ENCODE measurements at regions not wholly inside any gene's neighbourhood (a gene's known extent, or its start where the extent isn't known, plus 50 kb on each side); places are given as distances from the start of the nearest gene placed in this dataset.
"Not testable (repeated sequence)": the region's sequence is repeated elsewhere in the genome, so short reads cannot be mapped to it uniquely, and the experiment has no call there.

- H3K27me3 ChIP-seq (ENCODE audit: control insufficient read depth, extremely low read depth, insufficient read depth, low read length), result no peaks in the 10 kb centered on the region
- no peak overlapping the region for H2AFZ ChIP-seq (ENCODE audit: control insufficient read depth, low read length)
- H3K79me2 ChIP-seq (ENCODE audit: control insufficient read depth, insufficient read depth, low read length), result no peaks in the 10 kb centered on the region
- no peaks in the 10 kb centered on the region for H3K9me1 ChIP-seq (ENCODE audit: control insufficient read depth, extremely low read depth, insufficient read depth, low read length)
- H3K27ac ChIP-seq (ENCODE audit: control insufficient read depth, insufficient read depth, low read length), result no peak overlapping the region
- TF ChIP-seq CTCF (optimal IDR thresholded peaks at IDR 0.05 in 1 of 3, IDR thresholded peaks at IDR 0.05 in 1 of 3, conservative IDR thresholded peaks at IDR 0.05 in 1 of 3; ENCODE audit: extremely low read depth in 1 of 3, insufficient read depth in 2 of 3, low read length in 3 of 3) (no peak), EZH2 (IDR thresholded peaks at IDR 0.05; ENCODE audit: low read length) (no peak)
- dilution Hi-C loops (cut with MboI; ENCODE audit: extremely low pct_ligation_motif_present, low sequenced_read_pairs), result no loop called here
- H3K9me3 ChIP-seq (ENCODE audit: control insufficient read depth, low read depth, low read length), result no peaks in the 10 kb centered on the region
- FAIRE-seq, result no peak
- no peak overlapping the region for H3K4me2 ChIP-seq (ENCODE audit: control insufficient read depth, extremely low read depth, insufficient read depth, low read depth, low read length)
- peaks cover 10% of the 10 kb centered on the region for H3K4me1 ChIP-seq (ENCODE audit: control insufficient read depth, extremely low read depth, insufficient read depth, low read length)
- DNase-seq (ENCODE audit: low read depth, low spot score), result no peak
- no peaks in the 10 kb centered on the region for H3K36me3 ChIP-seq (ENCODE audit: control insufficient read depth in 2 of 2, extremely low read depth in 1 of 2, insufficient read depth in 2 of 2, low read length in 2 of 2)
- no peak overlapping the region for H3K4me3 ChIP-seq (ENCODE audit: control insufficient read depth in 2 of 3, extremely low read depth in 1 of 3, insufficient read depth in 2 of 3, low read depth in 1 of 3, low read length in 3 of 3)
- H4K20me1 ChIP-seq (ENCODE audit: control insufficient read depth, extremely low read depth, insufficient read depth, low read length), result no peaks in the 10 kb centered on the region
- H3K9ac ChIP-seq (ENCODE audit: control insufficient read depth, extremely low read depth, insufficient read depth, low read length), result no peak overlapping the region
Observed at GRCh38 chr9:38518826-38519225, 94.6 kb upstream of the IGFBPL1 start.

- H3K9me1 ChIP-seq (ENCODE audit: control insufficient read depth, extremely low read depth, insufficient read depth, low read length); H3K4me3 ChIP-seq (ENCODE audit: control insufficient read depth in 2 of 3, extremely low read depth in 1 of 3, insufficient read depth in 2 of 3, low read depth in 1 of 3, low read length in 3 of 3); H3K27me3 ChIP-seq (ENCODE audit: control insufficient read depth, extremely low read depth, insufficient read depth, low read length); H3K79me2 ChIP-seq (ENCODE audit: control insufficient read depth, insufficient read depth, low read length); H3K36me3 ChIP-seq (ENCODE audit: control insufficient read depth in 2 of 2, extremely low read depth in 1 of 2, insufficient read depth in 2 of 2, low read length in 2 of 2); H2AFZ ChIP-seq (ENCODE audit: control insufficient read depth, low read length); H3K4me1 ChIP-seq (ENCODE audit: control insufficient read depth, extremely low read depth, insufficient read depth, low read length); dilution Hi-C loops (cut with MboI; ENCODE audit: extremely low pct_ligation_motif_present, low sequenced_read_pairs); H3K9me3 ChIP-seq (ENCODE audit: control insufficient read depth, low read depth, low read length); H3K9ac ChIP-seq (ENCODE audit: control insufficient read depth, extremely low read depth, insufficient read depth, low read length); H4K20me1 ChIP-seq (ENCODE audit: control insufficient read depth, extremely low read depth, insufficient read depth, low read length): not testable (repeated sequence)
- peak; percentile 100 for FAIRE-seq
- peak; percentile 28 for DNase-seq (ENCODE audit: low read depth, low spot score)
- H3K4me2 ChIP-seq (ENCODE audit: control insufficient read depth, extremely low read depth, insufficient read depth, low read depth, low read length), result peak overlapping the region; percentile 67
- H3K27ac ChIP-seq (ENCODE audit: control insufficient read depth, insufficient read depth, low read length), result peak overlapping the region; percentile 58
Observed at GRCh38 chr9:38516273-38516672, 92.0 kb upstream of the IGFBPL1 start.

DNA sequence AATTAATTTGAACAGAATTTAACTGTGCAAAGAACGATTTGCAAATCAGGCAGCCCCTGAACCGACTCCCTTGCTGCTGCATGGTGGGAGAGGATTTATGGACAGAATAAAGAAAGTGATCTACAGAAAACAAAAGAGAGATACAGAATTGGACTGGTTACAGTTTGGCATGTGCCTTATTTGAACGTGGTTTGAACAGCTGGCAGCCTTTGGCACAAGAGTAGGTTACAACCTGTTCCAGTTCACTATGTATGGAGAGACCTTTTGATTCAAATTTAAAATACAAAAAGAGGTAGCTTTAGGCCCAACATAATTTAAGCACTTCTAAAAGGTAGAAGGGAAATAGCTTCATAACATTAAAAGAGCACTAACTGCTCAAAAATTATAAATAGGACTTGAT lies 90.8 kb upstream of the IGFBPL1 start:
- not testable (repeated sequence) for H2AFZ ChIP-seq (ENCODE audit: control insufficient read depth, low read length)

GRCh38 chr9:38510340-38510739 lies 86.1 kb upstream of the IGFBPL1 start:
- H3K27ac ChIP-seq (ENCODE audit: control insufficient read depth, insufficient read depth, low read length); H3K36me3 ChIP-seq (ENCODE audit: control insufficient read depth in 2 of 2, extremely low read depth in 1 of 2, insufficient read depth in 2 of 2, low read length in 2 of 2); H3K79me2 ChIP-seq (ENCODE audit: control insufficient read depth, insufficient read depth, low read length); H3K9me1 ChIP-seq (ENCODE audit: control insufficient read depth, extremely low read depth, insufficient read depth, low read length); H2AFZ ChIP-seq (ENCODE audit: control insufficient read depth, low read length); H3K9ac ChIP-seq (ENCODE audit: control insufficient read depth, extremely low read depth, insufficient read depth, low read length); H3K4me2 ChIP-seq (ENCODE audit: control insufficient read depth, extremely low read depth, insufficient read depth, low read depth, low read length); H3K4me3 ChIP-seq (ENCODE audit: control insufficient read depth in 2 of 3, extremely low read depth in 1 of 3, insufficient read depth in 2 of 3, low read depth in 1 of 3, low read length in 3 of 3); dilution Hi-C loops (cut with MboI; ENCODE audit: extremely low pct_ligation_motif_present, low sequenced_read_pairs); DNase-seq (ENCODE audit: low read depth, low spot score); H4K20me1 ChIP-seq (ENCODE audit: control insufficient read depth, extremely low read depth, insufficient read depth, low read length); H3K27me3 ChIP-seq (ENCODE audit: control insufficient read depth, extremely low read depth, insufficient read depth, low read length); H3K9me3 ChIP-seq (ENCODE audit: control insufficient read depth, low read depth, low read length); H3K4me1 ChIP-seq (ENCODE audit: control insufficient read depth, extremely low read depth, insufficient read depth, low read length): not testable (repeated sequence)
- peak; percentile 83 for FAIRE-seq

More for the DNA sequence above, 90.8 kb upstream of the IGFBPL1 start:
- H3K9ac ChIP-seq (ENCODE audit: control insufficient read depth, extremely low read depth, insufficient read depth, low read length); H4K20me1 ChIP-seq (ENCODE audit: control insufficient read depth, extremely low read depth, insufficient read depth, low read length); H3K9me3 ChIP-seq (ENCODE audit: control insufficient read depth, low read depth, low read length); H3K4me1 ChIP-seq (ENCODE audit: control insufficient read depth, extremely low read depth, insufficient read depth, low read length); FAIRE-seq; DNase-seq (ENCODE audit: low read depth, low spot score); H3K4me3 ChIP-seq (ENCODE audit: control insufficient read depth in 2 of 3, extremely low read depth in 1 of 3, insufficient read depth in 2 of 3, low read depth in 1 of 3, low read length in 3 of 3); H3K27ac ChIP-seq (ENCODE audit: control insufficient read depth, insufficient read depth, low read length); H3K9me1 ChIP-seq (ENCODE audit: control insufficient read depth, extremely low read depth, insufficient read depth, low read length); H3K79me2 ChIP-seq (ENCODE audit: control insufficient read depth, insufficient read depth, low read length); H3K36me3 ChIP-seq (ENCODE audit: control insufficient read depth in 2 of 2, extremely low read depth in 1 of 2, insufficient read depth in 2 of 2, low read length in 2 of 2); dilution Hi-C loops (cut with MboI; ENCODE audit: extremely low pct_ligation_motif_present, low sequenced_read_pairs); H3K27me3 ChIP-seq (ENCODE audit: control insufficient read depth, extremely low read depth, insufficient read depth, low read length); H3K4me2 ChIP-seq (ENCODE audit: control insufficient read depth, extremely low read depth, insufficient read depth, low read depth, low read length): not testable (repeated sequence)
